DOHH2 (cell line): ENCODE measurements at regions not wholly inside any gene's neighbourhood (a gene's known extent, or its start where the extent isn't known, plus 50 kb on each side); places are given as distances from the start of the nearest gene placed in this dataset.

Source experiments
- CTCF ChIP-seq: fragments of 200-600 bp; sonication (generic); IDR thresholded peaks from one replicate; pipeline ENCODE4 v1.5.1; 2014; ENCODE audit warnings: antibody characterized with exemption, mild to moderate bottlenecking, low read depth, low read length; ENCODE audit not compliant: poor library complexity, severe bottlenecking
- EZH2phosphoT487 ChIP-seq: fragments of 200-600 bp; sonication (generic); IDR thresholded peaks from 2 replicates; pipeline ENCODE4 v1.6.1; 2017; ENCODE audit warnings: borderline replicate concordance, mild to moderate bottlenecking, antibody characterized with exemption, low read length, moderate library complexity, mixed read lengths

- TF ChIP-seq CTCF (no peak), EZH2phosphoT487 (no peak)
Observed at GRCh38 chr1:59142311-59143132, 154.4 kb upstream of the FGGY start.
